ENCODE measurements at regions not wholly inside any gene's neighbourhood (a gene's known extent, or its start where the extent isn't known, plus 50 kb on each side); places are given as distances from the start of the nearest gene placed in this dataset.
A peak's percentile ranks its signal among the peaks of the same experiment; 100 is the strongest.

DNA sequence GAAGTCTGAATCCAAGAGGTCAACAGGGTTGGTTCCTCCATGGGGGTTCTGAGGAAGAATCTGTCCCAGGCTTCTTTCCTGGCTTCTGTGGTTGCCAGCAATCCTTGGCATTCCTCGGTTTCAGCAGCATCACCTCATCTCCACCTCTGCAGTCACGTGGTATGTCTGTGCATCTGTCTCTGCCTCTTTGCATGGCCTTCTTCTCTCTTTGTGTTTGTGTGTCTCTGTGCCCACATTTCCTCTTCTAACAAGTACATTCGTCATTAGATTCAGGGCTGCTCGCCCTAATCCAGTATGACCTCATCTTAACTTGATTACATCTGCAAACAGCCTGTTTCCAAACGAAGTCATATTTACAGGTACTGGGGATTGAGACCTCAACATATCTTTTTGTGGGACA lies 114.0 kb downstream of the BCOR start:
- no peak for DNase-seq

- DNase-seq = peak; percentile 49
Measured at GRCh38 chrX:39984191-39984956, 113.4 kb downstream of the BCOR start.

GRCh38 chrX:39985071-39985470 lies 112.7 kb downstream of the BCOR start:
- no peak for DNase-seq

DNA sequence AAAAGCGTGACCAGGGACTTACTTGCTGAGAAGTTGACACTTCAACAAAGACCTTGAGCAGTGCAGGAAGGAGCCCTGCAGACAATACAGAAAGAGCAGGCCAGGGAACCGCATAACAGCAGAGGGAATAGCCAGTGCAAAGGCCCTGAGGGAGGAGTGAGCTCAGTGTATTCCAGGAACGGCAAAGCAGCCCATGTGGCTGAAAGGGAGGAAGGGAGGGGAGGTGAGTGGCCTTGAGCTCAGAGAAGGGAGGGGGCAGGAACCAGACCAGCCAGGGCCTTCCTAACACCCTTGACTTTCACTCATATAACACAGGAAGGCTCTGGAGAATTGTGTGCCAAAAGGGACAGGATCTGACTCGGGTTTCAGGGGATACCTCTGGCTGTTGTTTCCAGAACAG lies 112.2 kb downstream of the BCOR start:
- DNase-seq = no peak

DNA sequence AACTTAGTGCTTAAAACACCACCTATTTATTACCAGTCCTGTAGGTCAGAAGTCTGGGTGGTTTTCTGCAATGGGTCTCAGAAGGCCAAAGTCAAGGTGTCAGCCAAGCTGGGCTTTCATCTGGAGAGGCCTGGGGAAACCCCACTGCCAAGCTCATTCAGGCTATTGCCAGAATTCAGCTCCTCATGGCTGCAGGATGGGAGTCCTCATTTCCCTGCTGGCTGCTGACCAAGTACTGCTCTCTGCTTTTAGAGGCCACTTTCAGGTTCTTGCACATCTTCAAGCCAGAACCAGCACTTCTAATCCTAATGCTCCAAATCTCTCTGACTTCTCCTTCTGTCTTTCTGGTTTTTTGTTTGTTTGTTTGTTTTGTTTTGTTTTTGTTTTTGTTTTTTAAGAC lies 109.3 kb downstream of the BCOR start:
- DNase-seq = no peak

- no peak for DNase-seq
Measured at GRCh38 chrX:39990388-39990787, 107.4 kb downstream of the BCOR start.

GRCh38 chrX:39992300-39992699 lies 105.5 kb downstream of the BCOR start:
- no peak for DNase-seq

- DNase-seq = no peak
Measured at GRCh38 chrX:39995457-39995856, 102.3 kb downstream of the BCOR start.

- no peak for DNase-seq
Measured at GRCh38 chrX:39996536-39996935, 101.2 kb downstream of the BCOR start.

GRCh38 chrX:39998636-39999406 lies 98.9 kb downstream of the BCOR start:
- DNase-seq = no peak

Measured in NCI-H2171 (cell line).